ENCODE measurements at regions not wholly inside any gene's neighbourhood (a gene's known extent, or its start where the extent isn't known, plus 50 kb on each side); places are given as distances from the start of the nearest gene placed in this dataset.
A peak's percentile ranks its signal among the peaks of the same experiment; 100 is the strongest.

- TF ChIP-seq POLR2A (IDR thresholded peaks at IDR 0.05) (no peak), EP300 (IDR thresholded peaks at IDR 0.05) (no peak)
- TF ChIP-seq, protein P1, sequence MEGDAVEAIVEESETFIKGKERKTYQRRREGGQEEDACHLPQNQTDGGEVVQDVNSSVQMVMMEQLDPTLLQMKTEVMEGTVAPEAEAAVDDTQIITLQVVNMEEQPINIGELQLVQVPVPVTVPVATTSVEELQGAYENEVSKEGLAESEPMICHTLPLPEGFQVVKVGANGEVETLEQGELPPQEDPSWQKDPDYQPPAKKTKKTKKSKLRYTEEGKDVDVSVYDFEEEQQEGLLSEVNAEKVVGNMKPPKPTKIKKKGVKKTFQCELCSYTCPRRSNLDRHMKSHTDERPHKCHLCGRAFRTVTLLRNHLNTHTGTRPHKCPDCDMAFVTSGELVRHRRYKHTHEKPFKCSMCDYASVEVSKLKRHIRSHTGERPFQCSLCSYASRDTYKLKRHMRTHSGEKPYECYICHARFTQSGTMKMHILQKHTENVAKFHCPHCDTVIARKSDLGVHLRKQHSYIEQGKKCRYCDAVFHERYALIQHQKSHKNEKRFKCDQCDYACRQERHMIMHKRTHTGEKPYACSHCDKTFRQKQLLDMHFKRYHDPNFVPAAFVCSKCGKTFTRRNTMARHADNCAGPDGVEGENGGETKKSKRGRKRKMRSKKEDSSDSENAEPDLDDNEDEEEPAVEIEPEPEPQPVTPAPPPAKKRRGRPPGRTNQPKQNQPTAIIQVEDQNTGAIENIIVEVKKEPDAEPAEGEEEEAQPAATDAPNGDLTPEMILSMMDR (IDR thresholded peaks at IDR 0.05) = no peak
Observed at GRCh38 chrX:39189431-39189830, 388.2 kb downstream of the MID1IP1 start.

GRCh38 chrX:39194673-39195072 is 393.4 kb downstream of the MID1IP1 start:
- TF ChIP-seq POLR2A (IDR thresholded peaks at IDR 0.05) (no peak), EP300 (IDR thresholded peaks at IDR 0.05) (no peak)
- TF ChIP-seq, protein P1 (IDR thresholded peaks at IDR 0.05) = no peak
- no peaks in the 10 kb centered on the region for H3K9me3 ChIP-seq
- peaks cover 0 to 5% (median 0%) of the 10 kb centered on the region in 4 donors for H3K4me1 ChIP-seq
- H3K27ac ChIP-seq = no peak overlapping the region
- H3K27me3 ChIP-seq = peaks cover 0 to 5% of the 10 kb centered on the region in 2 donors
- no peak for DNase-seq (ENCODE audit: low spot score in 2 of 2)
- H3K4me3 ChIP-seq = no peak overlapping the region
- 37% methylated on average over 3 of the region's 3 CpGs for WGBS, 2 donors
- no peaks in the 10 kb centered on the region for H3K36me3 ChIP-seq

More at GRCh38 chrX:39189431-39189830, 388.2 kb downstream of the MID1IP1 start:
- no peaks in the 10 kb centered on the region for H3K36me3 ChIP-seq
- no peak overlapping the region for H3K27ac ChIP-seq
- DNase-seq (ENCODE audit: low spot score in 2 of 2) = no peak
- peaks cover 0 to 5% of the 10 kb centered on the region in 2 donors for H3K27me3 ChIP-seq
- H3K4me3 ChIP-seq = no peak overlapping the region
- no peaks in the 10 kb centered on the region for H3K9me3 ChIP-seq
- 81 to 93% methylated on average over 1 of the region's 1 CpG for WGBS, 2 donors
- H3K4me1 ChIP-seq = no peaks in the 10 kb centered on the region

DNA sequence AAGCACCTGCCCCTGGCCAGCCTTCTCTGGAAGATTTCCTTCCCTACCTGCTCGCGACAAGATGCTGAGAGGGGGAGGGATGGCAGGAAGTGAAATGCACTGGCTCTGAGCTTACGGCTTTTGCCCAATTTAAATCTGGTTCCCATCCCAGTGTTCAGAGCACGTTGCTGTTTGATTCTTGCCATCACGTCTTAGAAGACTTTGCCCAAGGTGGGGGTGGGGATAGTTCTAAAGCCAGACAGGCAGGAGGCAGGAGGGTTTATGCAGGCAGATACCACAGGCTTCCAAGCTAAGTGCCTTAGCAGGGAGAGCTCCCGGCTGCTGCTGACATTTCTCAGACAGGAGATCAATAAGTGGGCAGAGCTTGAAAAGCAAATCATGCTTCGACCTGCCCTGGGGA is 393.9 kb downstream of the MID1IP1 start:
- no peak overlapping the region for H3K4me3 ChIP-seq
- no peak overlapping the region for H3K27ac ChIP-seq
- TF ChIP-seq EP300 (IDR thresholded peaks at IDR 0.05) (no peak), POLR2A (IDR thresholded peaks at IDR 0.05) (no peak)
- TF ChIP-seq, protein P1 (IDR thresholded peaks at IDR 0.05) = no peak
- H3K36me3 ChIP-seq = no peaks in the 10 kb centered on the region
- WGBS, 2 donors = 27 to 32% methylated on average over 7 of the region's 7 CpGs
- H3K27me3 ChIP-seq = peaks cover 0 to 5% of the 10 kb centered on the region in 2 donors
- peaks cover 0 to 5% (median 0%) of the 10 kb centered on the region in 4 donors for H3K4me1 ChIP-seq
- H3K9me3 ChIP-seq = no peaks in the 10 kb centered on the region
- no peak for DNase-seq (ENCODE audit: low spot score in 2 of 2)

DNA sequence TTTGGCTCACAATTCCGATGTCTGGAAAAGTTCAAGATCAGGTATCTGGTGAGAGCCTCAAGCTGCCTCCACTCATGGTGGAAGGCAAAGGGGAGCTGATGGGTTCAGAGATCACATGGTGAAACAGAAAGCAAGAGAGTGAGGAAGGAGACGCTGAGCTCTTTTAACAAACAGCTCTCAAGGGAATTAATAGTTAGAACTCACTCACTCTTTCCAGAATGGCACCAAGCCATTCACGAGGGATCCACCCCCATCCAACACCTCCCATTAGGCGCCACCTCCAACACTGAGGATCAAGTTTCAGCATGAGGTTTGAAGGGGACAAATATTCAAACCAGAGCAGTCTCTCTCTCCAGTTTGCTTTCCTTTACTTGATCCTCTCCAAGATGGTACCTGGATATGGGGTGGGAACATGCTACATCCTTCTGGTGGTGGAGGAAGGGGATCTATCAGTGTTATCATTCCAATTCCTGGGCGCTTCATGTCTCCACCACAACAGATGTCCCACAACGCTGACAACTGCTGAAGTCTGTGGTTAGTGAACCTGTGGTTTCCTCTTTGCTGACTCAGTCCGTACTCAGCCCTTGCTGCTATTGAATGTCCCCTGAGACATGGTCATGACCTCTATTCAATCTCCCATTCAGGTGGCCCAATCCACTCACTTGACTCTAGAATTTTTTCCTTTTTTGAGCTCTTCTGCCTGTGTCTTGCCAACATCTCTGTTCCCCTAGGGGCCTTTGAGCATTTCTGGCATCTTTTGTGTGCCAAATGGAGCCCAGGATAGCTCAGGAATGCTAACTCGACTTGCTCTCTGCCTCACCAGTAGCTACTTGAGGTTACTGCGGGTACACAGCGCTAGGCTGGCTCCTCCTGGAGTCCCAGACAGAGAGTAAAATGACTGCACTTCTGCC is 395.2 kb downstream of the MID1IP1 start:
- Histone ChIP-seq H3K4me1 (peaks cover 0 to 5% (median 0%) of the 10 kb centered on the region in 4 donors), H3K27me3 (peaks cover 0 to 3% of the 10 kb centered on the region in 2 donors), H3K4me3 (no peak overlapping the region), H3K36me3 (no peaks in the 10 kb centered on the region), H3K9me3 (no peaks in the 10 kb centered on the region), H3K27ac (no peak overlapping the region)
- TF ChIP-seq, protein P1 (IDR thresholded peaks at IDR 0.05) = no peak
- TF ChIP-seq EP300 (IDR thresholded peaks at IDR 0.05) (no peak), POLR2A (IDR thresholded peaks at IDR 0.05) (no peak)
- WGBS, 2 donors = 48 to 49% methylated on average over 8 to 10 of the region's 10 CpGs
- DNase-seq (ENCODE audit: low spot score in 2 of 2) = peak in 1 of 2 donors; percentile 13

DNA sequence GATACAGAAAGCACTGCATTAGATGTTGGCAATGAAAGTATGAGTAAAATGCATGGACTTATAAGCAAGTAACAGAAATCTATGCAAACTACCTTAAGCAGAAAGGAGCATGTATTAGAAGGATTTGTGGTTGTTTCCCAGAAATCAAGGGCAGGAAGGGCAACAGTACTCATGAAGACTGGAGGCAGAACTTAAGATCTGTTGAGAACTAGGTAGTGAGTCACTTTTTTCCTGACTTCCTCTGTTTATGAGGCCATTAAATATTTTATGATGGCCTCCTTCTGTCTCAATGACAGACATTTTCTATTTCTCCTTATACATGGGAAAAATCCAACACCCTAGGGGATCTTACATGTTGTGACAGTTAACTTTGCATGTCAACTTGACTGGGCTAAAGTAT is 398.2 kb downstream of the MID1IP1 start:
- Histone ChIP-seq H3K27me3 (no peaks in the 10 kb centered on the region), H3K4me3 (no peak overlapping the region), H3K27ac (no peak overlapping the region), H3K36me3 (no peaks in the 10 kb centered on the region), H3K4me1 (peaks cover 0 to 5% (median 0%) of the 10 kb centered on the region in 4 donors), H3K9me3 (no peaks in the 10 kb centered on the region)
- TF ChIP-seq EP300 (IDR thresholded peaks at IDR 0.05) (no peak), POLR2A (IDR thresholded peaks at IDR 0.05) (no peak)
- TF ChIP-seq, protein P1 (IDR thresholded peaks at IDR 0.05) = no peak
- no peak for DNase-seq (ENCODE audit: low spot score in 2 of 2)
